ENCODE measurements at regions not wholly inside any gene's neighbourhood (a gene's known extent, or its start where the extent isn't known, plus 50 kb on each side); places are given as distances from the start of the nearest gene placed in this dataset.

DNA sequence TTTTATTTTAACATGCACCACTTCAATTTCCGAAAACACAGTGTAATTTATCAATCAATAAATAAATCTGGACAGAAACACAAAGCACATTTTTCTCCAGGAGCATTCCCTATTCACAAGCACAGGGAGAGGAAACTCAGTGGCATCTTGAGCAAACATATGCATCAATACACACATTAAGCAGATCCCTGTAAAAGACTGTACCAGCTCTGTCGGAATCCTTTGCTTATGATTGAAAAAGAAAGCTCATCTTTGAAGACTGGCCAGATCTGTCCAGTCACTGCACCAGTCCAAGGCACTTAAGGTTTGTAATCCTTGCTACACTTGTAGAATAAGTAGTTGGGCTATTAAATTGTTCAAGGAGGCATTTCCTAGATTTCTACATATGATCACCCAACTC is 343.9 kb downstream of the BMPER start (continued):
- TF ChIP-seq, protein P1, sequence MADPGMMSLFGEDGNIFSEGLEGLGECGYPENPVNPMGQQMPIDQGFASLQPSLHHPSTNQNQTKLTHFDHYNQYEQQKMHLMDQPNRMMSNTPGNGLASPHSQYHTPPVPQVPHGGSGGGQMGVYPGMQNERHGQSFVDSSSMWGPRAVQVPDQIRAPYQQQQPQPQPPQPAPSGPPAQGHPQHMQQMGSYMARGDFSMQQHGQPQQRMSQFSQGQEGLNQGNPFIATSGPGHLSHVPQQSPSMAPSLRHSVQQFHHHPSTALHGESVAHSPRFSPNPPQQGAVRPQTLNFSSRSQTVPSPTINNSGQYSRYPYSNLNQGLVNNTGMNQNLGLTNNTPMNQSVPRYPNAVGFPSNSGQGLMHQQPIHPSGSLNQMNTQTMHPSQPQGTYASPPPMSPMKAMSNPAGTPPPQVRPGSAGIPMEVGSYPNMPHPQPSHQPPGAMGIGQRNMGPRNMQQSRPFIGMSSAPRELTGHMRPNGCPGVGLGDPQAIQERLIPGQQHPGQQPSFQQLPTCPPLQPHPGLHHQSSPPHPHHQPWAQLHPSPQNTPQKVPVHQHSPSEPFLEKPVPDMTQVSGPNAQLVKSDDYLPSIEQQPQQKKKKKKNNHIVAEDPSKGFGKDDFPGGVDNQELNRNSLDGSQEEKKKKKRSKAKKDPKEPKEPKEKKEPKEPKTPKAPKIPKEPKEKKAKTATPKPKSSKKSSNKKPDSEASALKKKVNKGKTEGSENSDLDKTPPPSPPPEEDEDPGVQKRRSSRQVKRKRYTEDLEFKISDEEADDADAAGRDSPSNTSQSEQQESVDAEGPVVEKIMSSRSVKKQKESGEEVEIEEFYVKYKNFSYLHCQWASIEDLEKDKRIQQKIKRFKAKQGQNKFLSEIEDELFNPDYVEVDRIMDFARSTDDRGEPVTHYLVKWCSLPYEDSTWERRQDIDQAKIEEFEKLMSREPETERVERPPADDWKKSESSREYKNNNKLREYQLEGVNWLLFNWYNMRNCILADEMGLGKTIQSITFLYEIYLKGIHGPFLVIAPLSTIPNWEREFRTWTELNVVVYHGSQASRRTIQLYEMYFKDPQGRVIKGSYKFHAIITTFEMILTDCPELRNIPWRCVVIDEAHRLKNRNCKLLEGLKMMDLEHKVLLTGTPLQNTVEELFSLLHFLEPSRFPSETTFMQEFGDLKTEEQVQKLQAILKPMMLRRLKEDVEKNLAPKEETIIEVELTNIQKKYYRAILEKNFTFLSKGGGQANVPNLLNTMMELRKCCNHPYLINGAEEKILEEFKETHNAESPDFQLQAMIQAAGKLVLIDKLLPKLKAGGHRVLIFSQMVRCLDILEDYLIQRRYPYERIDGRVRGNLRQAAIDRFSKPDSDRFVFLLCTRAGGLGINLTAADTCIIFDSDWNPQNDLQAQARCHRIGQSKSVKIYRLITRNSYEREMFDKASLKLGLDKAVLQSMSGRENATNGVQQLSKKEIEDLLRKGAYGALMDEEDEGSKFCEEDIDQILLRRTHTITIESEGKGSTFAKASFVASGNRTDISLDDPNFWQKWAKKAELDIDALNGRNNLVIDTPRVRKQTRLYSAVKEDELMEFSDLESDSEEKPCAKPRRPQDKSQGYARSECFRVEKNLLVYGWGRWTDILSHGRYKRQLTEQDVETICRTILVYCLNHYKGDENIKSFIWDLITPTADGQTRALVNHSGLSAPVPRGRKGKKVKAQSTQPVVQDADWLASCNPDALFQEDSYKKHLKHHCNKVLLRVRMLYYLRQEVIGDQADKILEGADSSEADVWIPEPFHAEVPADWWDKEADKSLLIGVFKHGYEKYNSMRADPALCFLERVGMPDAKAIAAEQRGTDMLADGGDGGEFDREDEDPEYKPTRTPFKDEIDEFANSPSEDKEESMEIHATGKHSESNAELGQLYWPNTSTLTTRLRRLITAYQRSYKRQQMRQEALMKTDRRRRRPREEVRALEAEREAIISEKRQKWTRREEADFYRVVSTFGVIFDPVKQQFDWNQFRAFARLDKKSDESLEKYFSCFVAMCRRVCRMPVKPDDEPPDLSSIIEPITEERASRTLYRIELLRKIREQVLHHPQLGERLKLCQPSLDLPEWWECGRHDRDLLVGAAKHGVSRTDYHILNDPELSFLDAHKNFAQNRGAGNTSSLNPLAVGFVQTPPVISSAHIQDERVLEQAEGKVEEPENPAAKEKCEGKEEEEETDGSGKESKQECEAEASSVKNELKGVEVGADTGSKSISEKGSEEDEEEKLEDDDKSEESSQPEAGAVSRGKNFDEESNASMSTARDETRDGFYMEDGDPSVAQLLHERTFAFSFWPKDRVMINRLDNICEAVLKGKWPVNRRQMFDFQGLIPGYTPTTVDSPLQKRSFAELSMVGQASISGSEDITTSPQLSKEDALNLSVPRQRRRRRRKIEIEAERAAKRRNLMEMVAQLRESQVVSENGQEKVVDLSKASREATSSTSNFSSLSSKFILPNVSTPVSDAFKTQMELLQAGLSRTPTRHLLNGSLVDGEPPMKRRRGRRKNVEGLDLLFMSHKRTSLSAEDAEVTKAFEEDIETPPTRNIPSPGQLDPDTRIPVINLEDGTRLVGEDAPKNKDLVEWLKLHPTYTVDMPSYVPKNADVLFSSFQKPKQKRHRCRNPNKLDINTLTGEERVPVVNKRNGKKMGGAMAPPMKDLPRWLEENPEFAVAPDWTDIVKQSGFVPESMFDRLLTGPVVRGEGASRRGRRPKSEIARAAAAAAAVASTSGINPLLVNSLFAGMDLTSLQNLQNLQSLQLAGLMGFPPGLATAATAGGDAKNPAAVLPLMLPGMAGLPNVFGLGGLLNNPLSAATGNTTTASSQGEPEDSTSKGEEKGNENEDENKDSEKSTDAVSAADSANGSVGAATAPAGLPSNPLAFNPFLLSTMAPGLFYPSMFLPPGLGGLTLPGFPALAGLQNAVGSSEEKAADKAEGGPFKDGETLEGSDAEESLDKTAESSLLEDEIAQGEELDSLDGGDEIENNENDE (IDR thresholded peaks at IDR 0.05; ENCODE audit: insufficient replicate concordance, low read length), result no peak
- TF ChIP-seq KDM1A (IDR thresholded peaks at IDR 0.05; ENCODE audit: borderline replicate concordance, low read length) (no peak), KDM4A (IDR thresholded peaks at IDR 0.05; ENCODE audit: low read depth, low read length, severe bottlenecking) (no peak), NRF1 (IDR thresholded peaks at IDR 0.05; ENCODE audit: low read depth, low read length) (no peak), EZH2 (IDR thresholded peaks at IDR 0.05; ENCODE audit: low read depth, low read length, severe bottlenecking) (no peak), CHD2 (IDR thresholded peaks at IDR 0.05; ENCODE audit: low read length) (no peak), RNF2 (IDR thresholded peaks at IDR 0.05; ENCODE audit: borderline replicate concordance, low read depth, low read length, missing control alignments, poor library complexity, severe bottlenecking) (no peak), RFX5 (IDR thresholded peaks at IDR 0.05; ENCODE audit: borderline replicate concordance, low read depth, low read length) (no peak)
- TF ChIP-seq, protein P2, sequence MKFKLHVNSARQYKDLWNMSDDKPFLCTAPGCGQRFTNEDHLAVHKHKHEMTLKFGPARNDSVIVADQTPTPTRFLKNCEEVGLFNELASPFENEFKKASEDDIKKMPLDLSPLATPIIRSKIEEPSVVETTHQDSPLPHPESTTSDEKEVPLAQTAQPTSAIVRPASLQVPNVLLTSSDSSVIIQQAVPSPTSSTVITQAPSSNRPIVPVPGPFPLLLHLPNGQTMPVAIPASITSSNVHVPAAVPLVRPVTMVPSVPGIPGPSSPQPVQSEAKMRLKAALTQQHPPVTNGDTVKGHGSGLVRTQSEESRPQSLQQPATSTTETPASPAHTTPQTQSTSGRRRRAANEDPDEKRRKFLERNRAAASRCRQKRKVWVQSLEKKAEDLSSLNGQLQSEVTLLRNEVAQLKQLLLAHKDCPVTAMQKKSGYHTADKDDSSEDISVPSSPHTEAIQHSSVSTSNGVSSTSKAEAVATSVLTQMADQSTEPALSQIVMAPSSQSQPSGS (IDR thresholded peaks at IDR 0.05; ENCODE audit: low read length), result no peak

Data from H1 (cell line).